Renal cortex interstitium (tissue), 11 donors: ENCODE measurements at regions not wholly inside any gene's neighbourhood (a gene's known extent, or its start where the extent isn't known, plus 50 kb on each side); places are given as distances from the start of the nearest gene placed in this dataset.

Source experiments
- DNase-seq, 11 donors: peaks; one replicate each; pipeline ENCODE4 v3.0.0-alpha.2; 2013; ENCODE audit warnings: low read depth in 9 of 11, low spot score in 4 of 11; ENCODE audit errors: extremely low read depth in 1 of 11

GRCh38 chr12:3991798-3992580, 118.8 kb upstream of the PARP11 start:
- DNase-seq, result no peak

GRCh38 chr12:3990501-3991280, 117.5 kb upstream of the PARP11 start:
- peak in 1 of 11 donors; percentile 25 for DNase-seq

GRCh38 chr12:3989218-3989550, 116.0 kb upstream of the PARP11 start:
- DNase-seq, result no peak

- DNase-seq, result no peak
These were observed 115.5 kb upstream of the PARP11 start for GRCh38 chr12:3988519-3989217.

- DNase-seq, result no peak
These were observed 114.4 kb upstream of the PARP11 start for GRCh38 chr12:3987571-3987970.

DNA sequence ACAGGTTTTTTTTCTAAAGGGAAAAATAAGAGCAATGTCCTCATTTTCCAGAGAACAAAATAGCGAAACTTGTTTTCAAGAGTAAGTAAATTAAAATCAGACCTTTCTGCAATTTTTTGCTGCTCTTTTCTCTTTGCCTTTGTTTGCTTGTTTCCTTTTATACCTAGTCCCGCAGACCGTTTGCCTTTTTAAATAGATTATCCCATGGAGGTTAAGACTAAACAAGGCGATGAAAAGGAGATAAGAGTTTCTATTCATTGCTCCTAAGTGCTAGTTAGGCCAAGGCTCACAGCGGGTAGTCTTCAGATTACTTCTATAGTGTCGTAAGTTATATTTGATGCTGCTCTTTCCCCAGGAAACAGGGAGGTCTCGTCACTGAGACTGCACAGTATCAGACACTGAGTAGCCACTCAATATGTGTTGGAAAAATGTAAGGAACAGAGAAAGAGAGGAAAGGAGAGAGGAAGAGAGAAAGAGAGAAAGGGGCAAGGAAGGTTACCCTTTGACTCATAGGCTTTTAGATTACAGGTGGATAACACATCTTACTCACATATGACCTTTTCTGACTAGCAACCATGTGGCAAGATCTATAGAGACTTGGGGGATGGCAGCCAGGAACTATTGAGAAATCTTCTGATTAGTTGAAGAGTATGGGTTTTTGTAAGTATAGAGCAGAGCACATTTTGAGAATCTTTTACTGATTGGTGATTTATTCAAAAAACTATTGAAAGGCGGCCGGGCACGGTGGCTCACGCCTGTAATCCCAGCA, 107.5 kb upstream of the PARP11 start:
- no peak for DNase-seq

DNA sequence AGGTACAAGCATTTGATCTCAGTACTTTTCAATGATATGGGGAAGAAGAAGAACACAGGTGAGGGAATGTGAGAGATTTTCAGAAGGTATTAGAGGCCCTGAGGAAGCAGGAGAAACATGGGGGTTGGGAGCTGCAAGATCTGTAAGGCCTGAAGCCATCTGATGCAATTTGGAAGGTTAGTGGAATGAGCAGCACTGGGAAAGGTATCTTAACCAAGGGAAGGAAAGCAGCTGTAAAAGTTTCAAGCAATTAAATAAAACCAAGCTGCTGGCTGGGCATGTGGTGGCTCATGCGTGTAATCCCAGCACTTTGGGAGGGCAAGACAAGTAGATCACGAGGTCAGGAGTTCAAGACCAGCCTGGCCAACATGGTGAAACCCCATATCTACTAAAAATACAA, 104.4 kb upstream of the PARP11 start:
- DNase-seq, result no peak

DNA sequence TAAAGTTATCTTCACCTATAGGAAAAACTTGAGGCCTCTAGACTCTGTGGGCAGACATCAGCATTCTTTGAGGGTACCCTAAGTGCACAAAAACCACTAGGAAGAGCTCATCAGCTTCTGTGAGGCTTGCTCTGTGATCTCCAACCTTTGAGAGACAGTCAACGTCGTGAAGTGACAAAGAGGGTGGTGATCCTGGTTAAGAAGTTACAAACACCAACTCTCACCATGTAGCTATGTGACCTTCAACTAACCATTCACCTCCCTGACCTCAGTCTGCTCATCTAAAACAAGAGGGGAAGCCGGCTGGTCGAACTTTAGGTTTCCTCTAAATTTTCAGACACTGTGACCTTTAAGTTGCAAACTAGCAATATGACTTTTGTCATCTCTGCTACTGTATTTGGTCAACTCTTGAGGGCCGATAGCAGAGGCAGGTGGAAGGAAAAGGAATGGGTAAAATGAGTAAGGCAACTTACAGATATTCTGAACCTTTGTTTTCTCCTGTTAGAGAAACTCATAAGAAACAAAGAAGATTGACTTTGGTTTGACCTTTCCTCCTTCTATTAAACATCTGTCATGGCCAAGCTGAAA, 103.2 kb upstream of the PARP11 start:
- DNase-seq, result no peak

DNA sequence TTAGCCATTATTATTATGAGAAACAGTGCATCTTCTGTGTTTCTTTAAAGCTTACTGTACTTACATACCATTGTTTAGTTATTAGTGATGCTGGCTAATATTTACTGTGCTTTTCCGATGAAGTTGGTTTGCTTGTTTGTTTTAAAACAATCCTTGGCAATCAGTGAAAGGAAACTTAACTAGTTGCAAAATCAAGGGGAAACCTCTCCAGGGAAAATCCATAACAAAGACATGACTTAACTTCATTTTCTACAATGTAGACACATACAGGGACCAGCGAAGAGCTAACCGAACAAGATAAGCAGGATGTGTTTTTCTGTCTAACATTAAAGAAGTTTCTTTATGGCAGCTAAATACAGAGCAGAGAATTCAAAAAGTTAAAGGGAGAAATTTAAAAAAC, 102.5 kb upstream of the PARP11 start:
- DNase-seq, result no peak

DNA sequence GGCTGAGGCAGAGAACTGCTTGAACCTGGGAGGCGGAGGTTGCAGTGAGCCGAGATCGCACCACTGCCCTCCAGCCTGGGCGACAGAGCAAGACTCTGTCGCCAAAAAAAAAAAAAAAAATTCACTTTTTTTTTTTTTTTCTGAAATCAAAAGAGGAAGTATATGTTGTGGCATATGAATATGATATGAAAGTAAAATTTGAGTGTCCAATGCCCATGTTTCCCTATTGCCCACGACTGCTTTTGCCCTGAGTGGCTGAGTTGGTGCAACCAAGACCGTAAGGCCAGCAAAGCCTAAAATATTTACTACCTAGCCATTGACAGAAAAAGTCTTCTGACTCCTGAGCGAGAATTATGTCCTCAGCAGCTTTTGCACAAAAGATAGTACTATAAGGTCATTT, 101.7 kb upstream of the PARP11 start:
- DNase-seq, result no peak

- no peak for DNase-seq
These were observed 100.9 kb upstream of the PARP11 start for GRCh38 chr12:3973973-3974644.

- DNase-seq, result no peak
These were observed 100.2 kb upstream of the PARP11 start for GRCh38 chr12:3973269-3973884.

GRCh38 chr12:3972576-3972975, 99.4 kb upstream of the PARP11 start:
- no peak for DNase-seq

DNA sequence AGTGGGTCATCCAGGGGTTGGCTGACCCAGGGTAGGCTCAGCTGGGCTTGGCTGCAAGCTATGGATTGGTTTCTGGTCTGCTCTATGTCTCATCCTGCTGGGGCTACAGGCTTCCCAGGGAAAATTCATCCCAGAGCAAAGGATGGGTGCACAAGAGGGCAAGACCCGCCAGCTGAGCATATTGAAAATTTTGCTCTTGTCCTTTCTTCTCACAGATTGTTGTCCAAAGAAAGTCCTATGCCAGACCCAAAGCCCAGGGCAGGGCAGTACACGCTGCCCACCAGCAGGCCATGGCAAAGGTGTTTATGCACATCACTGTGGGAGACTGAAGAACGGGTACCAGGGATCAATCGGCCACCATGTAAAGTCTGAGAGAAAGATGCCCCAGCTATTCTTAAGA, 95.3 kb upstream of the PARP11 start:
- DNase-seq, result no peak

DNA sequence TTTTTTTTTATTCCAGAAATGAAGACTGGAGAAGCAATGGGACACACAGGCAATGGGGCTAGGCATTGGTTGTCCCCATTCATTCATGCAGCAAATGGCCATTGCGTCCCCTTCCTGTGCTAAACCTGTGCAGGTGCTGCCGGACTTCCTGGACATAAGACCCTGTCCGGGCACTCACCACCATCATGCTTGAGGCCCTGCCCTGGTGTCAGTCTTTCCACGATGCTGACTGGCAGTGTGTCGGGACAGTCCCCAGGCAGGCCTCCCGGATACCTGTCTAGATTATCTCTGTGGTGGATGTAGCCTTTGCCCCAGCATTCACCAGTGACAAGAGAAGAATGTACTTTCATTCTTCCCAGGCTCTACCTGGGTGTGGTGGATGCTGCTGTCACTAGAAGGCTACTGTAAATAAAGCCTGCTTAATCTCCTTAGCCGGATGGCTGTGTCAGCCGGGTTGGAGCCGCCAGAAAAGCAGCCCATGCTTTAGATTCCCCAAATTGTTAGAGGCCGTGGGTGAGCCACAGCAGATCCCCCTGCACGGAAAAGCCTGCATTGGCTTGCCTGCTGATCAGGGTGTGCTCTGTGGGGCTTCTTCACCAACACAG, 94.5 kb upstream of the PARP11 start:
- no peak for DNase-seq

- no peak for DNase-seq
These were observed 93.2 kb upstream of the PARP11 start for GRCh38 chr12:3966376-3966775.

DNA sequence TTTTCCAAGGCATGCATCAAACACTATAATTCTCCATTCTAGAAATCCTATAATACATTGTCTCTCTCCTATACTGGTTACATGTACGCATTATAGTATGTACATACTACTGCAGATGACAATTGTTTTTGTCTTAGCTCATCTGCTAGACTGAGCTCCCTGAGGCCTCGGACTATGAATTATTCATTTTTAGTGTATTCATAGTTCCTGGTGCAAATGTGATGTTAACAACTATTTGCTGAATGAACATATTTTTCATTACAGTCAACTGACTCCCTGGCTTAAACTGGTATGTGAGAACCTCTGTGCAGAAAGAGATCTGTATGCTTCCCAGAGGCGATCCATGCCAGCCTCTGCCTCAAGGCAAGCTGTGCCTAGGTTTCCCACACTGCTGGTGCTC, 91.8 kb upstream of the PARP11 start:
- no peak for DNase-seq

- DNase-seq, result no peak
These were observed 91.2 kb upstream of the PARP11 start for GRCh38 chr12:3964439-3964838.
